ENCODE measurements at regions not wholly inside any gene's neighbourhood (a gene's known extent, or its start where the extent isn't known, plus 50 kb on each side); places are given as distances from the start of the nearest gene placed in this dataset.

GRCh38 chr5:96049398-96050272, 88.0 kb upstream of the ELL2 start:
- intact Hi-C loops (cut with micrococcal nuclease) = loop anchor here (10.0 kb wide), 1 partner anchor 55 kb away; no protein-coding TSS in a partner anchor
- ChIA-PET POLR2A (no interaction called here), CTCF (no interaction called here), RAD21 (ENCODE audit: low non-redundant PET in 1 of 2, low total read pairs in 2 of 2, uncharacterized antibody in 2 of 2, unreplicated experiment in 2 of 2) (no interaction called here)
- H4K20me1 ChIP-seq (ENCODE audit: insufficient read depth) = no peaks in the 10 kb centered on the region
- no peak overlapping the region for H3K4me2 ChIP-seq (ENCODE audit: low read length)
- H3K9ac ChIP-seq (ENCODE audit: low read length) = no peak overlapping the region
- H3K9me3 ChIP-seq (ENCODE audit: control insufficient read depth in 1 of 2, insufficient read depth in 1 of 2, low read depth in 1 of 2, low read length in 2 of 2) = no peaks in the 10 kb centered on the region
- H3K36me3 ChIP-seq (ENCODE audit: control insufficient read depth in 1 of 2, insufficient read depth in 2 of 2, low read length in 2 of 2) = no peaks in the 10 kb centered on the region
- DNase-seq (ENCODE audit: low read depth, low spot score) = no peak
- ATAC-seq = no peak
- H3K27ac ChIP-seq (ENCODE audit: low read depth, low read length) = no peak overlapping the region
- no peaks in the 10 kb centered on the region for H3K4me1 ChIP-seq (ENCODE audit: control insufficient read depth in 1 of 2, insufficient read depth in 2 of 2, low read length in 2 of 2)
- H3K9me2 ChIP-seq (ENCODE audit: insufficient read depth) = no peaks in the 10 kb centered on the region
- no TSS peak for BruUV-seq (replicated peaks)
- no peak overlapping the region for H3K4me3 ChIP-seq (replicated peaks in 1 of 2; ENCODE audit: low read depth in 1 of 2, low read length in 2 of 2)
- no peaks in the 10 kb centered on the region for H3K27me3 ChIP-seq (ENCODE audit: insufficient read depth, low read length)
- no peaks in the 10 kb centered on the region for H3K79me2 ChIP-seq (ENCODE audit: insufficient read depth, low read length)
- no peak overlapping the region for H2AFZ ChIP-seq (ENCODE audit: low read depth, low read length, poor library complexity, severe bottlenecking)
- TF ChIP-seq FOSL1 (IDR thresholded peaks at IDR 0.05; ENCODE audit: low read depth) = no peak
- TF ChIP-seq CBX3 (IDR thresholded peaks at IDR 0.05; ENCODE audit: low read depth) = no peak
- no peak for TF ChIP-seq TCF7L2 (IDR thresholded peaks at IDR 0.05; ENCODE audit: borderline replicate concordance, extremely low read depth, insufficient read depth, insufficient read length)
- no peak for TF ChIP-seq YY1 (IDR thresholded peaks at IDR 0.05; ENCODE audit: extremely low read depth, insufficient replicate concordance, low read depth, low read length)
- no peak for TF ChIP-seq CEBPB (IDR thresholded peaks at IDR 0.05; ENCODE audit: low read depth)
- no peak for TF ChIP-seq ELF1 (IDR thresholded peaks at IDR 0.05; ENCODE audit: borderline replicate concordance, low read depth)
- TF ChIP-seq ZBTB33 (IDR thresholded peaks at IDR 0.05; ENCODE audit: extremely low read depth, insufficient replicate concordance, low read length) = no peak
- no peak for TF ChIP-seq CTCF (IDR thresholded peaks at IDR 0.05 in 2 of 3, conservative IDR thresholded peaks at IDR 0.05 in 1 of 3; ENCODE audit: borderline replicate concordance in 1 of 3, insufficient read depth in 1 of 3, low read depth in 2 of 3, low read length in 2 of 3)
- no peak for TF ChIP-seq EZH2 (IDR thresholded peaks at IDR 0.05)
- TF ChIP-seq SIN3A (IDR thresholded peaks at IDR 0.05; ENCODE audit: low read depth) = no peak
- TF ChIP-seq MAX (IDR thresholded peaks at IDR 0.05) = no peak
- no peak for TF ChIP-seq SRF (IDR thresholded peaks at IDR 0.05; ENCODE audit: low read depth)
- no peak for TF ChIP-seq REST (IDR thresholded peaks at IDR 0.05; ENCODE audit: low read depth)
- TF ChIP-seq EGR1 (IDR thresholded peaks at IDR 0.05; ENCODE audit: low read depth) = no peak
- TF ChIP-seq ATF3 (IDR thresholded peaks at IDR 0.05) = no peak
- TF ChIP-seq RAD21 (IDR thresholded peaks at IDR 0.05; ENCODE audit: low read depth) = no peak
- TF ChIP-seq SP1 (IDR thresholded peaks at IDR 0.05; ENCODE audit: low read depth) = no peak

Measured in HCT116 (cell line).